Astrocyte of the cerebellum (primary cell): ENCODE measurements at regions not wholly inside any gene's neighbourhood (a gene's known extent, or its start where the extent isn't known, plus 50 kb on each side); places are given as distances from the start of the nearest gene placed in this dataset.

Experiments
- DNase-seq: peaks from one replicate; pipeline ENCODE4 v3.0.0-alpha.2; 2011; ENCODE audit warnings: low read depth
- H3K4me3 ChIP-seq: 2 replicates; pipeline ENCODE4 v1.5.1; 2011; ENCODE audit warnings: mild to moderate bottlenecking, low read depth, low read length, moderate library complexity
- CTCF ChIP-seq: IDR thresholded peaks from 2 replicates; pipeline ENCODE4 v1.5.1; 2012; ENCODE audit warnings: low read length, low read depth, moderate library complexity, mild to moderate bottlenecking; ENCODE audit errors: missing control alignments
- in situ Hi-C: cut with HindIII; loops from 2 replicates; pipeline ENCODE4 v1.10.0; 2017; ENCODE audit warnings: low sequenced_read_pairs

DNA sequence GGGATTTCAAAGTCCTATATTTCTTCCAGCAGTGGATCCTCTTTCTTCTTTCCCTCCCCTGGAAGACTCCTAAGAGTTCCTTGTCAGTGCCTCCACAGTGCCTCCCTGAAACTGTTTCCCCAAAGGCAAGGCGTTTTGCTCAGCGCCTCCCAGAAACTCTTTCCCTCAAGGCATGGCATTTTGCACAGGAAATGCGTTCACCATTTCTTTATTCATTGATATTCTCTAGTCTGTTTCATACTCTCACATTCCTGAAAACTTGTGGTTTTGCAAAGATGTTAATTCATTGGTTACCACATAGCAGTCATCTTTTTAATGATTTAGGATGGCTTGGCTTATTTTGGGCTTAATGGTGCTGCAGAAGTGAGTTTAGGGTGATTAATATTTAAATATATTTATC lies 177.3 kb upstream of the SLC10A2 start:
- in situ Hi-C loops, result no loop called here
- DNase-seq, result no peak
- TF ChIP-seq CTCF, result no peak
- H3K4me3 ChIP-seq, result no peak overlapping the region

DNA sequence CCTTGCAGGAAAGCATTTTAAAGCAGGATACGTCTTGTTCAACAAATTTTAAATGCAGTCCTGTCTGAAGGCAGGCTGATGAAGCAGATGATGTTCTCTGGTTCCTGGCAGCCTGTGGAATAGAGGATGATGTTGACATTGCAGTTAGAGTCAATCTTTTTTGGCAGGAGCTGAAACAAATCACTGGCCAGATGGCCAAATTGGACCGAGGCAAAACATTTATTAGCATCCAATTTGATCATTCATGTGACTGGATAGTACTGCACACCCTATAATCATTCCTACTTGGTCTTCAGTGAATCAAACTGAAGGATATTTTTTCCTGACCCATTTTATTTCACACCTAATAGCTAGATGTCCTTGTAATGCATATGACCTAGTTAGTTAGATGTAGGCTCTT lies 172.2 kb upstream of the SLC10A2 start:
- in situ Hi-C loops, result no loop called here
- no peak for DNase-seq
- no peak overlapping the region for H3K4me3 ChIP-seq
- TF ChIP-seq CTCF, result no peak

DNA sequence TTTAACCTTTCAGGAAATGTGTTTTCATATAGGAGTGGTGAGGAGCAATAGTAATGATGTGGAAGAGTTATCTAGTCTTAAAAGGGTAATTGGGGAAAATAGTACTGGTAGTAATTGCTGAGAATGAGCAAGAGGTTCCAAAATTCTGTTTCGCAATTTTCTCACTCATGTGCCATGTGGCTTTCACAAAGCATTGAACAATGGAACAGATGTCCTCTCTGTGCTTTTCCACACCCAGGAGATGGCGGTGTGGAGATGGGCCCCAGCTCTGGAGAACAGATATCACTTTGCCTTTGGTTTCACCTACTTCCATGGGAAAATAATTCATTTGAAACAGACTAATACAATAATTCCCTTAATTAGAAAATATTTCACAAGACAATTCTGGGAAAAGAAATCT lies 170.0 kb upstream of the SLC10A2 start:
- TF ChIP-seq CTCF, result peak; percentile 17
- DNase-seq, result peak; percentile 1
- no peak overlapping the region for H3K4me3 ChIP-seq
- in situ Hi-C loops, result no loop called here

GRCh38 chr13:103229674-103230073 lies 163.5 kb upstream of the SLC10A2 start:
- no peak overlapping the region for H3K4me3 ChIP-seq
- no peak for TF ChIP-seq CTCF
- in situ Hi-C loops, result no loop called here
- DNase-seq, result no peak

GRCh38 chr13:103224804-103225203 lies 158.6 kb upstream of the SLC10A2 start:
- H3K4me3 ChIP-seq, result no peak overlapping the region
- in situ Hi-C loops, result no loop called here
- DNase-seq, result no peak
- no peak for TF ChIP-seq CTCF

GRCh38 chr13:103222683-103223082 lies 156.5 kb upstream of the SLC10A2 start:
- no peak overlapping the region for H3K4me3 ChIP-seq
- no peak for TF ChIP-seq CTCF
- no peak for DNase-seq
- in situ Hi-C loops, result no loop called here

GRCh38 chr13:103218253-103218652 lies 152.0 kb upstream of the SLC10A2 start:
- H3K4me3 ChIP-seq, result no peak overlapping the region
- no peak for DNase-seq
- no peak for TF ChIP-seq CTCF
- in situ Hi-C loops, result no loop called here
